ENCODE measurements at regions not wholly inside any gene's neighbourhood (a gene's known extent, or its start where the extent isn't known, plus 50 kb on each side); places are given as distances from the start of the nearest gene placed in this dataset.

- H3K4me1 ChIP-seq (ENCODE audit: control insufficient read depth, insufficient read depth, low read length), result no peaks in the 10 kb centered on the region
- no peak overlapping the region for H3K27ac ChIP-seq (ENCODE audit: low read length)
- no peaks in the 10 kb centered on the region for H3K36me3 ChIP-seq (ENCODE audit: control insufficient read depth, insufficient read depth, low read length)
- H3K27me3 ChIP-seq (ENCODE audit: control insufficient read depth, insufficient read depth, low read length), result no peaks in the 10 kb centered on the region
- no peak overlapping the region for H3K4me3 ChIP-seq (ENCODE audit: low read length)
- WGBS (ENCODE audit: insufficient coverage, insufficient read length), result no CpG with 5 or more reads among the region's 4 CpGs
- H3K9me3 ChIP-seq (ENCODE audit: control insufficient read depth, insufficient read depth, low read length), result no peaks in the 10 kb centered on the region
- no peak for DNase-seq (ENCODE audit: low read depth, low spot score)
Measured at GRCh38 chr2:118622913-118623312, 224.5 kb downstream of the EN1 start.

- Histone ChIP-seq H3K9me3 (ENCODE audit: control insufficient read depth, insufficient read depth, low read length) (no peaks in the 10 kb centered on the region), H3K4me3 (ENCODE audit: low read length) (no peak overlapping the region), H3K27me3 (ENCODE audit: control insufficient read depth, insufficient read depth, low read length) (no peaks in the 10 kb centered on the region), H3K27ac (ENCODE audit: low read length) (no peak overlapping the region), H3K36me3 (ENCODE audit: control insufficient read depth, insufficient read depth, low read length) (no peaks in the 10 kb centered on the region), H3K4me1 (ENCODE audit: control insufficient read depth, insufficient read depth, low read length) (no peaks in the 10 kb centered on the region)
- no CpG with 5 or more reads among the region's 3 CpGs for WGBS (ENCODE audit: insufficient coverage, insufficient read length)
- DNase-seq (ENCODE audit: low read depth, low spot score), result no peak
Measured at GRCh38 chr2:118622108-118622507, 225.3 kb downstream of the EN1 start.

GRCh38 chr2:118618279-118618678 is 229.2 kb downstream of the EN1 start:
- WGBS (ENCODE audit: insufficient coverage, insufficient read length), result no CpG with 5 or more reads among the region's 13 CpGs
- H3K9me3 ChIP-seq (ENCODE audit: control insufficient read depth, insufficient read depth, low read length), result no peaks in the 10 kb centered on the region
- H3K36me3 ChIP-seq (ENCODE audit: control insufficient read depth, insufficient read depth, low read length), result no peaks in the 10 kb centered on the region
- no peak for DNase-seq (ENCODE audit: low read depth, low spot score)
- H3K27ac ChIP-seq (ENCODE audit: low read length), result no peak overlapping the region
- H3K27me3 ChIP-seq (ENCODE audit: control insufficient read depth, insufficient read depth, low read length), result no peaks in the 10 kb centered on the region
- no peak overlapping the region for H3K4me3 ChIP-seq (ENCODE audit: low read length)
- no peaks in the 10 kb centered on the region for H3K4me1 ChIP-seq (ENCODE audit: control insufficient read depth, insufficient read depth, low read length)

- DNase-seq (ENCODE audit: low read depth, low spot score), result no peak
- H3K9me3 ChIP-seq (ENCODE audit: control insufficient read depth, insufficient read depth, low read length), result no peaks in the 10 kb centered on the region
- no peaks in the 10 kb centered on the region for H3K36me3 ChIP-seq (ENCODE audit: control insufficient read depth, insufficient read depth, low read length)
- no CpG with 5 or more reads among the region's 7 CpGs for whole genome bisulfite sequencing (ENCODE audit: insufficient coverage, insufficient read length)
- no peaks in the 10 kb centered on the region for H3K4me1 ChIP-seq (ENCODE audit: control insufficient read depth, insufficient read depth, low read length)
- no peaks in the 10 kb centered on the region for H3K27me3 ChIP-seq (ENCODE audit: control insufficient read depth, insufficient read depth, low read length)
- H3K4me3 ChIP-seq (ENCODE audit: low read length), result no peak overlapping the region
- H3K27ac ChIP-seq (ENCODE audit: low read length), result no peak overlapping the region
Measured at GRCh38 chr2:118616432-118616831, 231.0 kb downstream of the EN1 start.

- Histone ChIP-seq H3K4me3 (ENCODE audit: low read length) (no peak overlapping the region), H3K4me1 (ENCODE audit: control insufficient read depth, insufficient read depth, low read length) (no peaks in the 10 kb centered on the region), H3K27ac (ENCODE audit: low read length) (no peak overlapping the region), H3K36me3 (ENCODE audit: control insufficient read depth, insufficient read depth, low read length) (no peaks in the 10 kb centered on the region), H3K9me3 (ENCODE audit: control insufficient read depth, insufficient read depth, low read length) (no peaks in the 10 kb centered on the region), H3K27me3 (ENCODE audit: control insufficient read depth, insufficient read depth, low read length) (no peaks in the 10 kb centered on the region)
- no CpG with 5 or more reads among the region's 8 CpGs for WGBS (ENCODE audit: insufficient coverage, insufficient read length)
- no peak for DNase-seq (ENCODE audit: low read depth, low spot score)
Measured at GRCh38 chr2:118614841-118615271, 232.6 kb downstream of the EN1 start.

GRCh38 chr2:118613737-118614136 is 233.7 kb downstream of the EN1 start:
- Histone ChIP-seq H3K4me1 (ENCODE audit: control insufficient read depth, insufficient read depth, low read length) (no peaks in the 10 kb centered on the region), H3K9me3 (ENCODE audit: control insufficient read depth, insufficient read depth, low read length) (no peaks in the 10 kb centered on the region), H3K36me3 (ENCODE audit: control insufficient read depth, insufficient read depth, low read length) (no peaks in the 10 kb centered on the region), H3K4me3 (ENCODE audit: low read length) (no peak overlapping the region), H3K27me3 (ENCODE audit: control insufficient read depth, insufficient read depth, low read length) (no peaks in the 10 kb centered on the region), H3K27ac (ENCODE audit: low read length) (no peak overlapping the region)
- WGBS (ENCODE audit: insufficient coverage, insufficient read length), result no CpG with 5 or more reads among the region's 2 CpGs
- no peak for DNase-seq (ENCODE audit: low read depth, low spot score)

GRCh38 chr2:118611691-118612090 is 235.8 kb downstream of the EN1 start:
- no peaks in the 10 kb centered on the region for H3K4me1 ChIP-seq (ENCODE audit: control insufficient read depth, insufficient read depth, low read length)
- WGBS (ENCODE audit: insufficient coverage, insufficient read length), result no CpG with 5 or more reads among the region's 2 CpGs
- H3K9me3 ChIP-seq (ENCODE audit: control insufficient read depth, insufficient read depth, low read length), result no peaks in the 10 kb centered on the region
- no peaks in the 10 kb centered on the region for H3K27me3 ChIP-seq (ENCODE audit: control insufficient read depth, insufficient read depth, low read length)
- no peak overlapping the region for H3K4me3 ChIP-seq (ENCODE audit: low read length)
- DNase-seq (ENCODE audit: low read depth, low spot score), result no peak
- H3K36me3 ChIP-seq (ENCODE audit: control insufficient read depth, insufficient read depth, low read length), result no peaks in the 10 kb centered on the region
- H3K27ac ChIP-seq (ENCODE audit: low read length), result no peak overlapping the region

- H3K4me1 ChIP-seq (ENCODE audit: control insufficient read depth, insufficient read depth, low read length), result no peaks in the 10 kb centered on the region
- no peak overlapping the region for H3K4me3 ChIP-seq (ENCODE audit: low read length)
- no CpG with 5 or more reads among the region's 4 CpGs for WGBS (ENCODE audit: insufficient coverage, insufficient read length)
- H3K9me3 ChIP-seq (ENCODE audit: control insufficient read depth, insufficient read depth, low read length), result no peaks in the 10 kb centered on the region
- no peaks in the 10 kb centered on the region for H3K36me3 ChIP-seq (ENCODE audit: control insufficient read depth, insufficient read depth, low read length)
- DNase-seq (ENCODE audit: low read depth, low spot score), result no peak
- no peaks in the 10 kb centered on the region for H3K27me3 ChIP-seq (ENCODE audit: control insufficient read depth, insufficient read depth, low read length)
- H3K27ac ChIP-seq (ENCODE audit: low read length), result no peak overlapping the region
Measured at GRCh38 chr2:118609138-118609537, 238.3 kb downstream of the EN1 start.

- H3K27ac ChIP-seq (ENCODE audit: low read length), result no peak overlapping the region
- DNase-seq (ENCODE audit: low read depth, low spot score), result no peak
- no peaks in the 10 kb centered on the region for H3K27me3 ChIP-seq (ENCODE audit: control insufficient read depth, insufficient read depth, low read length)
- no peak overlapping the region for H3K4me3 ChIP-seq (ENCODE audit: low read length)
- H3K36me3 ChIP-seq (ENCODE audit: control insufficient read depth, insufficient read depth, low read length), result no peaks in the 10 kb centered on the region
- WGBS (ENCODE audit: insufficient coverage, insufficient read length), result no CpG with 5 or more reads among the region's 6 CpGs
- no peaks in the 10 kb centered on the region for H3K9me3 ChIP-seq (ENCODE audit: control insufficient read depth, insufficient read depth, low read length)
- no peaks in the 10 kb centered on the region for H3K4me1 ChIP-seq (ENCODE audit: control insufficient read depth, insufficient read depth, low read length)
Measured at GRCh38 chr2:118607641-118608040, 239.8 kb downstream of the EN1 start.

GRCh38 chr2:118604811-118605210 is 242.6 kb downstream of the EN1 start:
- no peaks in the 10 kb centered on the region for H3K9me3 ChIP-seq (ENCODE audit: control insufficient read depth, insufficient read depth, low read length)
- WGBS (ENCODE audit: insufficient coverage, insufficient read length), result no CpG with 5 or more reads among the region's 2 CpGs
- DNase-seq (ENCODE audit: low read depth, low spot score), result no peak
- no peaks in the 10 kb centered on the region for H3K27me3 ChIP-seq (ENCODE audit: control insufficient read depth, insufficient read depth, low read length)
- H3K36me3 ChIP-seq (ENCODE audit: control insufficient read depth, insufficient read depth, low read length), result no peaks in the 10 kb centered on the region
- no peak overlapping the region for H3K4me3 ChIP-seq (ENCODE audit: low read length)
- no peaks in the 10 kb centered on the region for H3K4me1 ChIP-seq (ENCODE audit: control insufficient read depth, insufficient read depth, low read length)
- no peak overlapping the region for H3K27ac ChIP-seq (ENCODE audit: low read length)

GRCh38 chr2:118604371-118604770 is 243.1 kb downstream of the EN1 start:
- no peaks in the 10 kb centered on the region for H3K36me3 ChIP-seq (ENCODE audit: control insufficient read depth, insufficient read depth, low read length)
- no peak overlapping the region for H3K27ac ChIP-seq (ENCODE audit: low read length)
- no peaks in the 10 kb centered on the region for H3K4me1 ChIP-seq (ENCODE audit: control insufficient read depth, insufficient read depth, low read length)
- no peaks in the 10 kb centered on the region for H3K27me3 ChIP-seq (ENCODE audit: control insufficient read depth, insufficient read depth, low read length)
- no CpG with 5 or more reads among the region's 4 CpGs for WGBS (ENCODE audit: insufficient coverage, insufficient read length)
- no peak overlapping the region for H3K4me3 ChIP-seq (ENCODE audit: low read length)
- H3K9me3 ChIP-seq (ENCODE audit: control insufficient read depth, insufficient read depth, low read length), result no peaks in the 10 kb centered on the region
- no peak for DNase-seq (ENCODE audit: low read depth, low spot score)
